HCT116 (cell line): ENCODE measurements at regions not wholly inside any gene's neighbourhood (a gene's known extent, or its start where the extent isn't known, plus 50 kb on each side); places are given as distances from the start of the nearest gene placed in this dataset.

Experiments used
- ATAC-seq: fragments of 200-7000 bp; cut with Tn5 transposase; 2 replicates; pipeline ENCODE4 v1.9.1; 2020; ENCODE audit warnings: mild to moderate bottlenecking, moderate library complexity
- BruUV-seq: library from RNA; stranded (reverse); fragments of 400-500 nt; replicated peaks from 2 replicates; lab custom pipeline; 2021; lab: Mats Ljungman, UMichigan
- CTCF ChIA-PET: fragments of 300-600 bp; sonication (Branson Sonifier 250); formaldehyde crosslinking; loops from one replicate; lab custom pipeline; 2021; ENCODE audit warnings: antibody characterized with exemption; lab: Charles Lee
- POLR2A ChIA-PET: fragments of 300-600, 350-600 bp; sonication (Branson Sonifier 250); formaldehyde crosslinking; loops from one replicate; lab custom pipeline; 2021; ENCODE audit warnings: antibody characterized with exemption; lab: Charles Lee
- RAD21 ChIA-PET, 2 experiments: fragments of 300-600 bp; sonication (Branson Sonifier 250); formaldehyde crosslinking; loops; one replicate each; lab custom pipeline; 2023; ENCODE audit warnings: low total read pairs in 2 of 2; ENCODE audit not compliant: uncharacterized antibody in 2 of 2, unreplicated experiment in 2 of 2, low non-redundant PET in 1 of 2; lab: Charles Lee
- DNase-seq: peaks from one replicate; pipeline ENCODE4 v3.0.0-alpha.2; 2010; ENCODE audit warnings: low read depth, low spot score
- H2AFZ ChIP-seq: fragments of 200-600 bp; shearing (Covaris generic), sonication (generic); 2 replicates; pipeline ENCODE4 v1.6.1; 2017; ENCODE audit warnings: low read depth, mixed run types, mixed read lengths, antibody characterized with exemption, low read length; ENCODE audit not compliant: poor library complexity, severe bottlenecking
- H3K27ac ChIP-seq: 2 replicates; pipeline ENCODE4 v1.5.1; 2012; ENCODE audit warnings: low read depth, low read length
- H3K27me3 ChIP-seq: fragments of 200-600 bp; sonication (generic); 2 replicates; pipeline ENCODE4 v1.6.1; 2016; ENCODE audit warnings: mixed run types, low read length, mixed read lengths; ENCODE audit not compliant: insufficient read depth
- H3K36me3 ChIP-seq, 2 experiments: fragments of 200-500 bp in 1 of 2; fragments of 200-600 bp in 1 of 2; sonication (Bioruptor generic) in 1 of 2; sonication (generic) in 1 of 2; 2 replicates each; pipeline versions ENCODE4 v1.5.1 to v1.6.1; 2014 to 2016; ENCODE audit warnings: low read length in 2 of 2, inconsistent platforms in 1 of 2, mixed read lengths in 1 of 2, mixed run types in 1 of 2; ENCODE audit not compliant: insufficient read depth in 2 of 2, control insufficient read depth in 1 of 2
- H3K4me1 ChIP-seq, 2 experiments: fragments of 200-600 bp in 1 of 2; sonication (generic) in 1 of 2; 2 replicates each; pipeline versions ENCODE4 v1.5.1 to v1.6.1; 2012 to 2017; ENCODE audit warnings: low read length in 2 of 2, inconsistent platforms in 1 of 2, mild to moderate bottlenecking in 1 of 2, mixed read lengths in 1 of 2, mixed run types in 1 of 2, moderate library complexity in 1 of 2; ENCODE audit not compliant: insufficient read depth in 2 of 2, control insufficient read depth in 1 of 2
- H3K4me2 ChIP-seq: fragments of 200-600 bp; sonication (generic); 2 replicates; pipeline ENCODE4 v1.6.1; 2017; ENCODE audit warnings: mixed run types, low read length, mixed read lengths
- H3K4me3 ChIP-seq, 2 experiments: fragments of 200-600 bp in 1 of 2; sonication (generic) in 1 of 2; replicated peaks in 1 of 2; 2 replicates each; pipeline ENCODE4 v1.5.1; 2011 to 2016; ENCODE audit warnings: low read length in 2 of 2, control low read depth in 1 of 2, low read depth in 1 of 2, mild to moderate bottlenecking in 1 of 2, mixed read lengths in 1 of 2, mixed run types in 1 of 2
- H3K79me2 ChIP-seq: fragments of 200-600 bp; sonication (generic); 2 replicates; pipeline ENCODE4 v1.6.1; 2017; ENCODE audit warnings: mild to moderate bottlenecking, mixed run types, low read length, moderate library complexity, mixed read lengths; ENCODE audit not compliant: insufficient read depth
- H3K9ac ChIP-seq: fragments of 200-600 bp; sonication (generic); 2 replicates; pipeline ENCODE4 v1.6.1; 2016; ENCODE audit warnings: low read length, mixed read lengths
- H3K9me2 ChIP-seq: fragments of 200-600 bp; sonication (generic), shearing (Covaris generic); 2 replicates; pipeline ENCODE4 v1.6.1; 2017; ENCODE audit warnings: mixed run types, mild to moderate bottlenecking, moderate library complexity; ENCODE audit not compliant: insufficient read depth
- H3K9me3 ChIP-seq, 2 experiments: fragments of 200-500 bp in 1 of 2; fragments of 200-600 bp in 1 of 2; sonication (Bioruptor generic) in 1 of 2; sonication (generic) in 1 of 2; 2 replicates each; pipeline ENCODE4 v1.6.1; 2014 to 2017; ENCODE audit warnings: low read length in 2 of 2, mixed read lengths in 2 of 2, inconsistent platforms in 1 of 2, low read depth in 1 of 2, mild to moderate bottlenecking in 1 of 2, mixed run types in 1 of 2, moderate library complexity in 1 of 2; ENCODE audit not compliant: control insufficient read depth in 1 of 2, insufficient read depth in 1 of 2
- H4K20me1 ChIP-seq: fragments of 200-600 bp; sonication (generic), shearing (Covaris generic); 2 replicates; pipeline ENCODE4 v1.6.1; 2017; ENCODE audit warnings: mixed run types, mild to moderate bottlenecking, moderate library complexity; ENCODE audit not compliant: insufficient read depth
- CEBPB ChIP-seq: IDR thresholded peaks from 2 replicates; pipeline ENCODE4 v1.6.1; 2012; ENCODE audit warnings: low read depth
- EGR1 ChIP-seq: IDR thresholded peaks from 2 replicates; pipeline ENCODE4 v1.6.1; 2012; ENCODE audit warnings: low read depth
- ELF1 ChIP-seq: IDR thresholded peaks from 2 replicates; pipeline ENCODE4 v1.6.1; 2012; ENCODE audit warnings: low read depth, borderline replicate concordance
- EZH2 ChIP-seq: fragments of 200-600 bp; sonication (generic); IDR thresholded peaks from 2 replicates; pipeline ENCODE4 v1.6.1; 2017; ENCODE audit warnings: antibody characterized with exemption, mixed run types
- EZH2phosphoT487 ChIP-seq: fragments of 200-600 bp; IDR thresholded peaks from 2 replicates; pipeline ENCODE4 v1.6.1; 2018; ENCODE audit warnings: antibody characterized with exemption, borderline replicate concordance
- FOSL1 ChIP-seq: IDR thresholded peaks from 2 replicates; pipeline ENCODE4 v1.6.1; 2012; ENCODE audit warnings: low read depth
- JUND ChIP-seq: IDR thresholded peaks from 2 replicates; pipeline ENCODE4 v1.6.1; 2012
- MAX ChIP-seq: IDR thresholded peaks from 2 replicates; pipeline ENCODE4 v1.6.1; 2012
- POLR2AphosphoS5 ChIP-seq: IDR thresholded peaks from 2 replicates; pipeline ENCODE4 v1.6.1; 2011; ENCODE audit warnings: mild to moderate bottlenecking, low read depth, low read length, moderate library complexity
- REST ChIP-seq: IDR thresholded peaks from 2 replicates; pipeline ENCODE4 v1.6.1; 2012; ENCODE audit warnings: low read depth
- SIN3A ChIP-seq: IDR thresholded peaks from 2 replicates; pipeline ENCODE4 v1.6.1; 2012; ENCODE audit warnings: low read depth
- SRF ChIP-seq: IDR thresholded peaks from 2 replicates; pipeline ENCODE4 v1.6.1; 2012; ENCODE audit warnings: low read depth
- TCF7L2 ChIP-seq: IDR thresholded peaks from 2 replicates; pipeline ENCODE4 v1.7.0; 2011; ENCODE audit warnings: borderline replicate concordance, inconsistent platforms; ENCODE audit not compliant: insufficient read depth, insufficient read length; ENCODE audit errors: extremely low read depth
- YY1 ChIP-seq: IDR thresholded peaks from 2 replicates; pipeline ENCODE4 v1.6.1; 2011; ENCODE audit warnings: low read length, low read depth, moderate library complexity, mild to moderate bottlenecking; ENCODE audit not compliant: insufficient replicate concordance; ENCODE audit errors: extremely low read depth
- ZFX ChIP-seq: fragments of 450-650 bp; IDR thresholded peaks from 2 replicates; pipeline ENCODE4 v1.6.1; 2017
- ZNF274 ChIP-seq: fragments of 200-500 bp; sonication (Bioruptor generic); IDR thresholded peaks from 2 replicates; pipeline ENCODE4 v1.6.1; 2014; ENCODE audit warnings: mild to moderate bottlenecking, low read depth, low read length, inconsistent platforms
- intact Hi-C: fragments of 100-400 bp; cut with micrococcal nuclease; formaldehyde crosslinking; loops from 2 replicates; pipeline ENCODE4 v1.10.0; 2022
- TF ChIP-seq, protein P1 (sequence below), 3 experiments: fragments of 200-600 bp in 1 of 3; sonication (generic) in 1 of 3; IDR thresholded peaks in 2 of 3; conservative IDR thresholded peaks in 1 of 3; 2 replicates each; pipeline ENCODE4 v1.5.1; 2012 to 2017; ENCODE audit warnings: low read depth in 2 of 3, low read length in 2 of 3, antibody characterized with exemption in 1 of 3, borderline replicate concordance in 1 of 3, control low read depth in 1 of 3, mild to moderate bottlenecking in 1 of 3, mixed read lengths in 1 of 3, mixed run types in 1 of 3, moderate library complexity in 1 of 3; ENCODE audit not compliant: insufficient read depth in 1 of 3
- TF ChIP-seq, protein P2 (sequence below): IDR thresholded peaks from 2 replicates; pipeline ENCODE4 v1.6.1; 2011; ENCODE audit warnings: mild to moderate bottlenecking, low read length, moderate library complexity; ENCODE audit not compliant: insufficient replicate concordance; ENCODE audit errors: extremely low read depth
- TF ChIP-seq, protein P3 (sequence below): IDR thresholded peaks from 2 replicates; pipeline ENCODE4 v1.6.1; 2012

GRCh38 chr7:12089951-12090756, 120.9 kb upstream of the TMEM106B start:
- TF ChIP-seq SIN3A, result no peak
- TF ChIP-seq CEBPB, result no peak
- TF ChIP-seq REST, result no peak
- TF ChIP-seq, protein P1, sequence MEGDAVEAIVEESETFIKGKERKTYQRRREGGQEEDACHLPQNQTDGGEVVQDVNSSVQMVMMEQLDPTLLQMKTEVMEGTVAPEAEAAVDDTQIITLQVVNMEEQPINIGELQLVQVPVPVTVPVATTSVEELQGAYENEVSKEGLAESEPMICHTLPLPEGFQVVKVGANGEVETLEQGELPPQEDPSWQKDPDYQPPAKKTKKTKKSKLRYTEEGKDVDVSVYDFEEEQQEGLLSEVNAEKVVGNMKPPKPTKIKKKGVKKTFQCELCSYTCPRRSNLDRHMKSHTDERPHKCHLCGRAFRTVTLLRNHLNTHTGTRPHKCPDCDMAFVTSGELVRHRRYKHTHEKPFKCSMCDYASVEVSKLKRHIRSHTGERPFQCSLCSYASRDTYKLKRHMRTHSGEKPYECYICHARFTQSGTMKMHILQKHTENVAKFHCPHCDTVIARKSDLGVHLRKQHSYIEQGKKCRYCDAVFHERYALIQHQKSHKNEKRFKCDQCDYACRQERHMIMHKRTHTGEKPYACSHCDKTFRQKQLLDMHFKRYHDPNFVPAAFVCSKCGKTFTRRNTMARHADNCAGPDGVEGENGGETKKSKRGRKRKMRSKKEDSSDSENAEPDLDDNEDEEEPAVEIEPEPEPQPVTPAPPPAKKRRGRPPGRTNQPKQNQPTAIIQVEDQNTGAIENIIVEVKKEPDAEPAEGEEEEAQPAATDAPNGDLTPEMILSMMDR (IDR thresholded peaks at IDR 0.05 in 2 of 3, conservative IDR thresholded peaks at IDR 0.05 in 1 of 3; ENCODE audit: borderline replicate concordance in 1 of 3, insufficient read depth in 1 of 3, low read depth in 2 of 3, low read length in 2 of 3), result no peak
- TF ChIP-seq SRF, result no peak
- no peak for TF ChIP-seq JUND
- TF ChIP-seq EGR1, result no peak
- no peak for TF ChIP-seq MAX
- TF ChIP-seq EZH2phosphoT487, result no peak
- no peak for TF ChIP-seq ZNF274
- TF ChIP-seq, protein P2, sequence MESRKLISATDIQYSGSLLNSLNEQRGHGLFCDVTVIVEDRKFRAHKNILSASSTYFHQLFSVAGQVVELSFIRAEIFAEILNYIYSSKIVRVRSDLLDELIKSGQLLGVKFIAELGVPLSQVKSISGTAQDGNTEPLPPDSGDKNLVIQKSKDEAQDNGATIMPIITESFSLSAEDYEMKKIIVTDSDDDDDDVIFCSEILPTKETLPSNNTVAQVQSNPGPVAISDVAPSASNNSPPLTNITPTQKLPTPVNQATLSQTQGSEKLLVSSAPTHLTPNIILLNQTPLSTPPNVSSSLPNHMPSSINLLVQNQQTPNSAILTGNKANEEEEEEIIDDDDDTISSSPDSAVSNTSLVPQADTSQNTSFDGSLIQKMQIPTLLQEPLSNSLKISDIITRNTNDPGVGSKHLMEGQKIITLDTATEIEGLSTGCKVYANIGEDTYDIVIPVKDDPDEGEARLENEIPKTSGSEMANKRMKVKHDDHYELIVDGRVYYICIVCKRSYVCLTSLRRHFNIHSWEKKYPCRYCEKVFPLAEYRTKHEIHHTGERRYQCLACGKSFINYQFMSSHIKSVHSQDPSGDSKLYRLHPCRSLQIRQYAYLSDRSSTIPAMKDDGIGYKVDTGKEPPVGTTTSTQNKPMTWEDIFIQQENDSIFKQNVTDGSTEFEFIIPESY, result no peak
- TF ChIP-seq, protein P3, sequence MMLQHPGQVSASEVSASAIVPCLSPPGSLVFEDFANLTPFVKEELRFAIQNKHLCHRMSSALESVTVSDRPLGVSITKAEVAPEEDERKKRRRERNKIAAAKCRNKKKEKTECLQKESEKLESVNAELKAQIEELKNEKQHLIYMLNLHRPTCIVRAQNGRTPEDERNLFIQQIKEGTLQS, result no peak
- TF ChIP-seq POLR2AphosphoS5, result no peak
- no peak for TF ChIP-seq YY1
- TF ChIP-seq EZH2, result no peak
- no peak for TF ChIP-seq ZFX
- TF ChIP-seq TCF7L2, result no peak
- no peak for TF ChIP-seq FOSL1
- no peak for TF ChIP-seq ELF1
- TF ChIP-seq, all 23 proteins: peak for 0
- POLR2A ChIA-PET, result no interaction called here

More at GRCh38 chr7:12089951-12090756, 120.9 kb upstream of the TMEM106B start:
- Histone ChIP-seq H3K4me1 (no peaks in the 10 kb centered on the region), H3K4me2 (no peak overlapping the region), H2AFZ (no peak overlapping the region), H4K20me1 (no peaks in the 10 kb centered on the region), H3K9me3 (no peaks in the 10 kb centered on the region; a peak in 1 of 4 replicates), H3K27me3 (no peaks in the 10 kb centered on the region), H3K36me3 (no peaks in the 10 kb centered on the region), H3K27ac (no peak overlapping the region), H3K9me2 (no peaks in the 10 kb centered on the region), H3K9ac (no peak overlapping the region), H3K79me2 (no peaks in the 10 kb centered on the region), H3K4me3 (no peak overlapping the region)
- ATAC-seq (no peak), DNase-seq (no peak)
- intact Hi-C loops, result no loop called here
- RAD21 ChIA-PET, result no interaction called here
- no TSS peak for BruUV-seq
- CTCF ChIA-PET, result no interaction called here
